ENCODE measurements at regions not wholly inside any gene's neighbourhood (a gene's known extent, or its start where the extent isn't known, plus 50 kb on each side); places are given as distances from the start of the nearest gene placed in this dataset.

DNA sequence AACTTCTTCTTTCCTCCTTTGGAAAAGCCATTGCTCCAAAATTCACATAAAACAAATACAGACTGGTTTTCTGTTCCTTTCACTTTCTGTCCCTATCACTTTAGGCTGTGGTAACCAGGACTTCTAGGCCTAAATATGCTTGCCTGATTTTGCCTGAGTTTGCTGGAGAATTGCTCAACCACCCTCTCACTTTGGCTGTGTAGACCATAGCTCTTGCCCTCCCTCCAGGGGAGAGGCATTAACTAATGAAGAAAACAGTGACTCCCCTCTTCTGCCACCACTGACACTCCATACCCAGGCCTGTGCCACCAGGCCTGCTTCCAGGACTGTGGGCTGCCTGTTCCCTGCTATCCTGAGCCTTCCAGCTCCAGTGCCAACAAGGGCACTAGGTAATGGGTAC is 163.5 kb downstream of the TOMM20 start:
- no peak for TF ChIP-seq POLR2A (IDR thresholded peaks at IDR 0.05; ENCODE audit: low read depth, low read length)
- no peak for TF ChIP-seq TAF1 (IDR thresholded peaks at IDR 0.05; ENCODE audit: borderline replicate concordance, low read depth, low read length)
